ENCODE measurements at regions not wholly inside any gene's neighbourhood (a gene's known extent, or its start where the extent isn't known, plus 50 kb on each side); places are given as distances from the start of the nearest gene placed in this dataset.

GRCh38 chr13:40125336-40125735, 469.9 kb downstream of the COG6 start:
- peaks cover 13% of the 10 kb centered on the region for H3K4me1 Mint-ChIP-seq
- no peak overlapping the region for H3K4me3 Mint-ChIP-seq
- H3K27me3 Mint-ChIP-seq: no peaks in the 10 kb centered on the region
- no peak for ATAC-seq
- H3K9me3 ChIP-seq (ENCODE audit: control insufficient read depth, low read length, poor library complexity, severe bottlenecking): no peaks in the 10 kb centered on the region
- no peak overlapping the region for H3K27ac Mint-ChIP-seq
- DNase-seq: no peak
- H3K36me3 Mint-ChIP-seq (ENCODE audit: low read depth): no peaks in the 10 kb centered on the region

GRCh38 chr13:40126306-40127085, 471.0 kb downstream of the COG6 start:
- H3K9me3 ChIP-seq (ENCODE audit: control insufficient read depth, low read length, poor library complexity, severe bottlenecking): no peaks in the 10 kb centered on the region
- Mint-ChIP-seq H3K36me3 (ENCODE audit: low read depth) (no peaks in the 10 kb centered on the region), H3K27ac (no peak overlapping the region), H3K27me3 (no peaks in the 10 kb centered on the region), H3K4me3 (peak overlapping the region; percentile 55), H3K4me1 (peaks cover 13% of the 10 kb centered on the region)
- DNase-seq (no peak), ATAC-seq (no peak)

GRCh38 chr13:40127476-40127875, 472.0 kb downstream of the COG6 start:
- DNase-seq: no peak
- Mint-ChIP-seq H3K4me3 (no peak overlapping the region), H3K27ac (peak overlapping the region; percentile 2), H3K27me3 (no peaks in the 10 kb centered on the region), H3K36me3 (ENCODE audit: low read depth) (no peaks in the 10 kb centered on the region), H3K4me1 (peaks cover 15% of the 10 kb centered on the region)
- H3K9me3 ChIP-seq (ENCODE audit: control insufficient read depth, low read length, poor library complexity, severe bottlenecking): no peaks in the 10 kb centered on the region
- ATAC-seq: peak; percentile 63

GRCh38 chr13:40127925-40128324, 472.5 kb downstream of the COG6 start:
- ATAC-seq (no peak), DNase-seq (no peak)
- H3K4me3 Mint-ChIP-seq: no peak overlapping the region
- H3K36me3 Mint-ChIP-seq (ENCODE audit: low read depth): no peaks in the 10 kb centered on the region
- H3K27me3 Mint-ChIP-seq: no peaks in the 10 kb centered on the region
- no peaks in the 10 kb centered on the region for H3K9me3 ChIP-seq (ENCODE audit: control insufficient read depth, low read length, poor library complexity, severe bottlenecking)
- peak overlapping the region; percentile 2 for H3K27ac Mint-ChIP-seq
- H3K4me1 Mint-ChIP-seq: peaks cover 19% of the 10 kb centered on the region

- no peak for ATAC-seq
- Mint-ChIP-seq H3K4me3 (no peak overlapping the region), H3K4me1 (peaks cover 23% of the 10 kb centered on the region), H3K27ac (no peak overlapping the region), H3K27me3 (no peaks in the 10 kb centered on the region), H3K36me3 (ENCODE audit: low read depth) (no peaks in the 10 kb centered on the region)
- no peaks in the 10 kb centered on the region for H3K9me3 ChIP-seq (ENCODE audit: control insufficient read depth, low read length, poor library complexity, severe bottlenecking)
- no peak for DNase-seq
Measured at GRCh38 chr13:40129467-40129866, 474.0 kb downstream of the COG6 start.

- Mint-ChIP-seq H3K27ac (no peak overlapping the region), H3K27me3 (no peaks in the 10 kb centered on the region), H3K4me1 (peaks cover 28% of the 10 kb centered on the region), H3K36me3 (ENCODE audit: low read depth) (no peaks in the 10 kb centered on the region), H3K4me3 (no peak overlapping the region)
- H3K9me3 ChIP-seq (ENCODE audit: control insufficient read depth, low read length, poor library complexity, severe bottlenecking): no peaks in the 10 kb centered on the region
- ATAC-seq (no peak), DNase-seq (no peak)
Measured at GRCh38 chr13:40130871-40131636, 475.6 kb downstream of the COG6 start.

- Mint-ChIP-seq H3K27ac (peak overlapping the region; percentile 1), H3K4me3 (no peak overlapping the region), H3K4me1 (peaks cover 24% of the 10 kb centered on the region), H3K27me3 (no peaks in the 10 kb centered on the region), H3K36me3 (ENCODE audit: low read depth) (no peaks in the 10 kb centered on the region)
- no peaks in the 10 kb centered on the region for H3K9me3 ChIP-seq (ENCODE audit: control insufficient read depth, low read length, poor library complexity, severe bottlenecking)
- no peak for DNase-seq
- ATAC-seq: peak; percentile 53
Measured at GRCh38 chr13:40132249-40132648, 476.8 kb downstream of the COG6 start.

- ATAC-seq: no peak
- DNase-seq: no peak
- H3K9me3 ChIP-seq (ENCODE audit: control insufficient read depth, low read length, poor library complexity, severe bottlenecking): no peaks in the 10 kb centered on the region
- H3K4me1 Mint-ChIP-seq: peaks cover 21% of the 10 kb centered on the region
- H3K4me3 Mint-ChIP-seq: no peak overlapping the region
- no peaks in the 10 kb centered on the region for H3K27me3 Mint-ChIP-seq
- no peak overlapping the region for H3K27ac Mint-ChIP-seq
- no peaks in the 10 kb centered on the region for H3K36me3 Mint-ChIP-seq (ENCODE audit: low read depth)
Measured at GRCh38 chr13:40136896-40137295, 481.4 kb downstream of the COG6 start.

GRCh38 chr13:40137400-40137799, 481.9 kb downstream of the COG6 start:
- H3K36me3 Mint-ChIP-seq (ENCODE audit: low read depth): no peaks in the 10 kb centered on the region
- no peak for DNase-seq
- H3K9me3 ChIP-seq (ENCODE audit: control insufficient read depth, low read length, poor library complexity, severe bottlenecking): no peaks in the 10 kb centered on the region
- H3K27me3 Mint-ChIP-seq: no peaks in the 10 kb centered on the region
- no peak overlapping the region for H3K27ac Mint-ChIP-seq
- no peak overlapping the region for H3K4me3 Mint-ChIP-seq
- ATAC-seq: no peak
- H3K4me1 Mint-ChIP-seq: peaks cover 19% of the 10 kb centered on the region

- Mint-ChIP-seq H3K27me3 (no peaks in the 10 kb centered on the region), H3K4me3 (no peak overlapping the region), H3K36me3 (ENCODE audit: low read depth) (no peaks in the 10 kb centered on the region), H3K4me1 (peaks cover 25% of the 10 kb centered on the region), H3K27ac (no peak overlapping the region)
- H3K9me3 ChIP-seq (ENCODE audit: control insufficient read depth, low read length, poor library complexity, severe bottlenecking): no peaks in the 10 kb centered on the region
- no peak for DNase-seq
- ATAC-seq: no peak
Measured at GRCh38 chr13:40139896-40140520, 484.5 kb downstream of the COG6 start.

- Mint-ChIP-seq H3K36me3 (ENCODE audit: low read depth) (no peaks in the 10 kb centered on the region), H3K4me1 (peaks cover 35% of the 10 kb centered on the region), H3K4me3 (no peak overlapping the region), H3K27ac (peak overlapping the region; percentile 92), H3K27me3 (no peaks in the 10 kb centered on the region)
- no peak for DNase-seq
- H3K9me3 ChIP-seq (ENCODE audit: control insufficient read depth, low read length, poor library complexity, severe bottlenecking): no peaks in the 10 kb centered on the region
- no peak for ATAC-seq
Measured at GRCh38 chr13:40141859-40142555, 486.5 kb downstream of the COG6 start.

- Mint-ChIP-seq H3K4me1 (peaks cover 39% of the 10 kb centered on the region), H3K4me3 (peak overlapping the region; percentile 50), H3K27ac (peak overlapping the region; percentile 92), H3K36me3 (ENCODE audit: low read depth) (no peaks in the 10 kb centered on the region), H3K27me3 (no peaks in the 10 kb centered on the region)
- no peaks in the 10 kb centered on the region for H3K9me3 ChIP-seq (ENCODE audit: control insufficient read depth, low read length, poor library complexity, severe bottlenecking)
- DNase-seq (no peak), ATAC-seq (no peak)
Measured at GRCh38 chr13:40143106-40143505, 487.6 kb downstream of the COG6 start.

- Mint-ChIP-seq H3K4me1 (peaks cover 43% of the 10 kb centered on the region), H3K27ac (peak overlapping the region; percentile 92), H3K4me3 (peak overlapping the region; percentile 50), H3K36me3 (ENCODE audit: low read depth) (no peaks in the 10 kb centered on the region), H3K27me3 (no peaks in the 10 kb centered on the region)
- DNase-seq (no peak), ATAC-seq (no peak)
- no peaks in the 10 kb centered on the region for H3K9me3 ChIP-seq (ENCODE audit: control insufficient read depth, low read length, poor library complexity, severe bottlenecking)
Measured at GRCh38 chr13:40143559-40143958, 488.1 kb downstream of the COG6 start.
